BJ (cell line): ENCODE measurements at regions not wholly inside any gene's neighbourhood (a gene's known extent, or its start where the extent isn't known, plus 50 kb on each side); places are given as distances from the start of the nearest gene placed in this dataset.

ENCODE experiments used
- CTCF ChIA-PET: fragments of 350-600 bp; formaldehyde crosslinking; extraction: SDS; loops from one replicate; lab custom pipeline; 2021; ENCODE audit warnings: antibody characterized with exemption, inconsistent platforms; lab: Yijun Ruan, JAX
- POLR2A ChIA-PET: fragments of 300-600 bp; sonication (Branson Sonifier 250); formaldehyde crosslinking; extraction: SDS; loops from one replicate; lab custom pipeline; 2021; ENCODE audit warnings: antibody characterized with exemption; lab: Charles Lee
- DNase-seq: peaks from one replicate; pipeline ENCODE4 v3.0.0-alpha.2; 2011; ENCODE audit warnings: low read depth
- H3K27me3 ChIP-seq: 2 replicates; pipeline ENCODE4 v1.6.0; 2011; ENCODE audit warnings: low read length; ENCODE audit not compliant: control insufficient read depth, insufficient read depth
- H3K36me3 ChIP-seq: 2 replicates; pipeline ENCODE4 v1.5.1; 2011; ENCODE audit warnings: low read length; ENCODE audit not compliant: control insufficient read depth, insufficient read depth
- H3K4me3 ChIP-seq: 2 replicates; pipeline ENCODE4 v1.5.1; 2011; ENCODE audit warnings: low read depth, mild to moderate bottlenecking, control low read depth, low read length
- TF ChIP-seq, protein P1 (sequence below): IDR thresholded peaks from 2 replicates; pipeline ENCODE4 v1.5.1; 2011; ENCODE audit warnings: low read depth, mild to moderate bottlenecking, control low read depth, inconsistent platforms, low read length, moderate library complexity; ENCODE audit not compliant: insufficient read depth

DNA sequence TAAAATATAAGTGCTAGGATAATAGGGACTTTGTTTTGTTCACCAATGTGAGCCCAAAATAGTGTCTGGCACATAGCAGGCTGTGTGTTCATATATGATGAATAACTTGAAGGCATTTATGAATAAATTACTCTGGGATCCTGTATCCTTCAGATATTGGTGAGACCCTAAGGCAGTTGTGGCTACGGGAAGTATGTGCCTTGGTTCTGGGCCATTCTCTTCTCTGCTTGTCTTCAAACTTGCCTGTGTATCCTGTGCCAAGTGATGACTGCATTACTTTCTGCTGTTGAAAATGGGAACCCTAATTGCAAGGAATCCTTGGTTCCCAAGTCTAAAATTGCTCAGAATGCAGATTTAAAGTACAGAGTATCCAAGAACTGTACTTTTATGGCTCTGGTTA, 67.6 kb upstream of the KTN1 start:
- no peak for DNase-seq
- TF ChIP-seq, protein P1, sequence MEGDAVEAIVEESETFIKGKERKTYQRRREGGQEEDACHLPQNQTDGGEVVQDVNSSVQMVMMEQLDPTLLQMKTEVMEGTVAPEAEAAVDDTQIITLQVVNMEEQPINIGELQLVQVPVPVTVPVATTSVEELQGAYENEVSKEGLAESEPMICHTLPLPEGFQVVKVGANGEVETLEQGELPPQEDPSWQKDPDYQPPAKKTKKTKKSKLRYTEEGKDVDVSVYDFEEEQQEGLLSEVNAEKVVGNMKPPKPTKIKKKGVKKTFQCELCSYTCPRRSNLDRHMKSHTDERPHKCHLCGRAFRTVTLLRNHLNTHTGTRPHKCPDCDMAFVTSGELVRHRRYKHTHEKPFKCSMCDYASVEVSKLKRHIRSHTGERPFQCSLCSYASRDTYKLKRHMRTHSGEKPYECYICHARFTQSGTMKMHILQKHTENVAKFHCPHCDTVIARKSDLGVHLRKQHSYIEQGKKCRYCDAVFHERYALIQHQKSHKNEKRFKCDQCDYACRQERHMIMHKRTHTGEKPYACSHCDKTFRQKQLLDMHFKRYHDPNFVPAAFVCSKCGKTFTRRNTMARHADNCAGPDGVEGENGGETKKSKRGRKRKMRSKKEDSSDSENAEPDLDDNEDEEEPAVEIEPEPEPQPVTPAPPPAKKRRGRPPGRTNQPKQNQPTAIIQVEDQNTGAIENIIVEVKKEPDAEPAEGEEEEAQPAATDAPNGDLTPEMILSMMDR, result no peak
- no peaks in the 10 kb centered on the region for H3K27me3 ChIP-seq
- no peaks in the 10 kb centered on the region for H3K36me3 ChIP-seq
- POLR2A ChIA-PET, result interaction anchor here (0.6 kb wide), 1 partner anchor 47 kb away, joined by 3 read pairs; no protein-coding TSS in a partner anchor
- CTCF ChIA-PET, result interaction anchor here (1.4 kb wide), 1 partner anchor 74 kb away, joined by 3 read pairs; no protein-coding TSS in a partner anchor
- H3K4me3 ChIP-seq, result no peak overlapping the region

DNA sequence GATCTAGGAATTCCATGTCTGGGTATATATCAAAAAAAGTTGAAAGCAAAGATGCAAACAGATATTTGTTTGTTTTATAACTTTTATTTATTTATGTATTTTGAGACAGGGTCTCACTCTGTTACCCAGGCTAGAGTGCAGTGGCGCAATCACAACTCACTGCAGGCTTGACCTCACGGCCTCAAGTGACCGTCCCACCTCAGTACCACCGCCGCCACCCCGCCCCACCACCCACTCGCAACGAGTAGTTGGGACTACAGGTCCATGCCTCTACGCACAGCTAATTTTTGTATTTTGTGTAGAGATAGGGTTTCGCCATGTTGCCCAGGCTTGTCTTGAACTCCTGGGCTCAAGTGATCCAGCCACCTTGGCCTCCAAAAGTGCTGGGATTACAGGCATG, 66.5 kb upstream of the KTN1 start:
- POLR2A ChIA-PET, result no interaction called here
- TF ChIP-seq, protein P1, result no peak
- CTCF ChIA-PET, result interaction anchor here (1.3 kb wide), 1 partner anchor 30 kb away, joined by 3 read pairs; no protein-coding TSS in a partner anchor

DNA sequence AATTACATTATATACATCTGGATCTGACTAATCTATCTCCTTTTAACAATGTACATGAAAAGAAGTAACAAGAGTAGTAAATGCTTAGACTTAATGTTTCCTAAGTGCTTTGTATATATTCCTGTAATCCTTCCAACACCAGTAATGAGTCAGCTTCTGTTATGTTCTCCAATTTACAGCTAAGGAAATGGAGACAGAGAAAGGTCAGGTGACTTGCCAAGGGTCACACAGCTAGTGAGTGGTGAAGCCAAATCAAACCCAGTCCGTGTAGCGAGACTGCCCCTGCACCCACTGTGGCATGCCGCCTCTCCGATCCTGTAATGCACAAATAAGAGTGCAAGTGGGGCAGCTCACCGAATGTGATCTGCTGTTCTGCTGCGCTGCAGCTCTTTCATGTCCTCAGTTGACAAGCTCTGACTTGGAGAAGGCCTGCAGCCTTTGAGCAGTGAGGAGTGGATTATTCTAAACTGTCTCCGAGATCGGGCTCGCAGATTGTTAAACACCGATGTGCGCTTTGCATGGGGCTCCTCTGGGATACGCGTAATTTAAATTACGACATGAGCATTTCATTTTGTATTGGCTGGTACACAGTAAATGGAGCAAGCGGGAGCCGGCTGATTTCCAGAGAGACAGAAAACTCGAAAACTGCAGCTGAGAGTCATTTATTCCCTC, 65.1 kb upstream of the KTN1 start:
- CTCF ChIA-PET, result interaction anchor here (1.3 kb wide), 1 partner anchor 31 kb away, joined by 3 read pairs; no protein-coding TSS in a partner anchor
- H3K36me3 ChIP-seq, result no peaks in the 10 kb centered on the region
- POLR2A ChIA-PET, result no interaction called here
- peak; percentile 19 for DNase-seq
- H3K27me3 ChIP-seq, result no peaks in the 10 kb centered on the region
- TF ChIP-seq, protein P1, result no peak
- H3K4me3 ChIP-seq, result no peak overlapping the region

More for the DNA sequence above, 66.5 kb upstream of the KTN1 start:
- Histone ChIP-seq H3K4me3 (no peak overlapping the region), H3K36me3 (no peaks in the 10 kb centered on the region), H3K27me3 (no peaks in the 10 kb centered on the region)
- no peak for DNase-seq

- TF ChIP-seq, protein P1, result no peak
- no peak for DNase-seq
- CTCF ChIA-PET, result interaction anchor here (1.0 kb wide), 1 partner anchor 19 kb away, joined by 3 read pairs; no protein-coding TSS in a partner anchor
- Histone ChIP-seq H3K36me3 (no peaks in the 10 kb centered on the region), H3K4me3 (no peak overlapping the region), H3K27me3 (no peaks in the 10 kb centered on the region)
- POLR2A ChIA-PET, result no interaction called here
These were observed 63.2 kb upstream of the KTN1 start for GRCh38 chr14:55516776-55517175.

GRCh38 chr14:55518391-55518790, 61.6 kb upstream of the KTN1 start:
- CTCF ChIA-PET, result interaction anchor here (0.9 to 1.5 kb wide), 2 partner anchors 16 to 72 kb away, joined by 3 to 4 read pairs; no protein-coding TSS in a partner anchor

More at GRCh38 chr14:55518391-55518790, 61.6 kb upstream of the KTN1 start:
- POLR2A ChIA-PET, result no interaction called here
- TF ChIP-seq, protein P1, result no peak
- H3K36me3 ChIP-seq, result no peaks in the 10 kb centered on the region
- no peak for DNase-seq
- H3K27me3 ChIP-seq, result no peaks in the 10 kb centered on the region
- H3K4me3 ChIP-seq, result no peak overlapping the region
